GM19238 (cell line): ENCODE measurements at regions not wholly inside any gene's neighbourhood (a gene's known extent, or its start where the extent isn't known, plus 50 kb on each side); places are given as distances from the start of the nearest gene placed in this dataset.
"Not testable (repeated sequence)": the region's sequence is repeated elsewhere in the genome, so short reads cannot be mapped to it uniquely, and the experiment has no call there.

Experiments used
- DNase-seq: peaks from one replicate; pipeline ENCODE4 v3.0.0; 2011; ENCODE audit warnings: low spot score; ENCODE audit not compliant: insufficient read length

- DNase-seq, result no peak
Measured at GRCh38 chr12:131473261-131473660, 237.6 kb upstream of the SFSWAP start.

DNA sequence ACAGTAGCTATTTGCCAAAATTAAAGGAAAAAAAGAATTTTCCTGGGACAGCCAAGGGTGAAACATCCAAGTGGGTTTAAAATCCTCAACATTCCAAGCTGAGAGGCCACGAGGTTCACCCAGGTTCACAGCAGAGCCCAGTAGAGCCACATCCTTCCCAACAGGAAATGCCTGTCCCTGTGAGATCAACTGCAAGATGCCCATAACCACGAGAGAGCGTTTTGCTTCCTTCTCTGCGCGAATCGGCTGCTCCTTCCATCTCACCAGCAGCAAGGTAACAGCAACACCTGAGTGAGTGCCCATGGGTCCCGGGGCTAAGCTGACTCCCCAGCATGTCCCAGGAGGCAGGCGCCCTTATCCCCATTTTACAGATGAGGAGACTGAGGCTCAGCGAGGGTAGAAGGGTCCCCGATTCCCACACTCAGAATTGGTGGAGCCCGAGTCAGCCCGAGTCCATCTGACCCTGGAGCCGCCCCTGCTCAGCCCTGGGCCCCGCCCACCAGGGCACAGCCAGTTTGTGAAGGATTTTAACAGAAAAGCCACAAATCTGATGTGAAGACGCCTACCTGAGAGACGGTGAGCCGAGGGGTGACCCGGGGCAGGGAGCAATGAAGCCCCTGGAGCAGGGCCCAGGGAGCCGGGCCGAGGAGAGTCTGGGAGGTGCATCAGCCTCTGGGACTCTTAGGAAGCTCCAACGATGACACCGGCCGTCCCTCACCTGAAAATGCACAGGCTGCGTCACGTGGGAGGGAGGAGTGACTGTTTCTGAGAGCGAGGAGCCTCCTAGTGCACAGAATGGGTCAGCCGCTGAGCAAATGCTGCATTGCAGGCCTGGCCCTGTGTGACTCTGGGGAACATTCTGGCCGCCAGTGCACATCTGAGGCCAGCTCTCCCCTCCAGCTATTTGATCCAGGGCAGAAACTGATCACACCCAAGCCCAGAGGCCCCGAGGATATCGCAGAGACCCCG is 236.9 kb upstream of the SFSWAP start:
- no peak for DNase-seq

GRCh38 chr12:131475012-131475411 is 235.9 kb upstream of the SFSWAP start:
- not testable (repeated sequence) for DNase-seq

DNA sequence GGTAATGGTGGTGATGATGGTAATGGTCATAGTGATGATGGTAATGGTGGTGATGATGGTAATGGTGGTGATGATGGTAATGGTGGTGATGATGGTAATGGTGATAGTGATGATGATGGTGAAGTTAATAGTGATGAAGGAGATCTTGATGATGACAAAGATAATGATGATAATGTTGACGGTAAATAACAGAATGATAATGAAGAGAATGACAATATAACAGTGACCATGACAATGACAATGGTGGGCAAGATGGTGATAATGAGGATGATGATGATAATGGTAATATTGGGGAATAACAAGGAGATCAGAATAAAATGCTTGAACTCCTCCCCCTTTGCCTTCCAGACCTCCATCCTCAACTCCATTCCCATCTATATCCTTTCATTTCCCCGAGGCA is 233.3 kb upstream of the SFSWAP start:
- DNase-seq, result no peak

DNA sequence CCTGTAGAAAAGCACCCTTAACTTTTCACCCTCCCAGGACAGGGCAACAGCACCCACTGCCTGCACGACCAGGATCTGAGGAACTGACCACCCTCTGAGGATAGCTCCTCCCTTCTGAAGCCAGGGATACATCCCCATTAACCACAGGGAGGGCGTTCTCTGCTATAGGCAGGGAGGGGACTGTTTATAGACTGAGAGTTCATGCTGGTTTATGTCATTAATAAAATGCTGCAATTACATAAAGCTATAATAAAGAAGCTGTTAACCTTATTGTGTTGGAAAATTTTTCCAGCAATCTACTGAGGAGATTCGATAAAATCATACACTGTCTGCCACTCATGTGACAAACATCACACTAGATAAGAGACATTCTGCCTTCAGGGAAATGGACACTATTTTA is 232.4 kb upstream of the SFSWAP start:
- DNase-seq, result no peak

GRCh38 chr12:131482199-131482598 is 228.7 kb upstream of the SFSWAP start:
- DNase-seq, result no peak

DNA sequence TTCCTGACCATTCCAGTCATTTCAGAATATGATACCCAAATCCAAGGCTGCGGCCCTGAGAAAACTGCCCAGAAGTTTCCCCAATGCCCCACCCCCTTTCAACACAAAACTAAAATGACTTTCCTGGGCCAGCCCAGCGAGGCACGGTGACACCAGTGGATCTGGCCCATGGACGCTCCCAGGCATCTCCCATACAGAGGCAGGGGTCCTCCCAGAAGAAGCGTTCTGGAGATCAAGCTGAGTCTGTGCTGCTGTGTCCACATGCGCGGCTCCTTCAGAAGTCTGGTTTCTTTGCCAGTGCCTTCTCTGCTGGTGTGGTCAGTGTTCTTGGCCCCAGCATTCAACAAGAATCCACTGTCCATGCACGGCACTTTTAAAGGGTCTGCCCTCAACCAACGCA is 228.2 kb upstream of the SFSWAP start:
- no peak for DNase-seq

- no peak for DNase-seq
Measured at GRCh38 chr12:131486451-131487230, 224.2 kb upstream of the SFSWAP start.

DNA sequence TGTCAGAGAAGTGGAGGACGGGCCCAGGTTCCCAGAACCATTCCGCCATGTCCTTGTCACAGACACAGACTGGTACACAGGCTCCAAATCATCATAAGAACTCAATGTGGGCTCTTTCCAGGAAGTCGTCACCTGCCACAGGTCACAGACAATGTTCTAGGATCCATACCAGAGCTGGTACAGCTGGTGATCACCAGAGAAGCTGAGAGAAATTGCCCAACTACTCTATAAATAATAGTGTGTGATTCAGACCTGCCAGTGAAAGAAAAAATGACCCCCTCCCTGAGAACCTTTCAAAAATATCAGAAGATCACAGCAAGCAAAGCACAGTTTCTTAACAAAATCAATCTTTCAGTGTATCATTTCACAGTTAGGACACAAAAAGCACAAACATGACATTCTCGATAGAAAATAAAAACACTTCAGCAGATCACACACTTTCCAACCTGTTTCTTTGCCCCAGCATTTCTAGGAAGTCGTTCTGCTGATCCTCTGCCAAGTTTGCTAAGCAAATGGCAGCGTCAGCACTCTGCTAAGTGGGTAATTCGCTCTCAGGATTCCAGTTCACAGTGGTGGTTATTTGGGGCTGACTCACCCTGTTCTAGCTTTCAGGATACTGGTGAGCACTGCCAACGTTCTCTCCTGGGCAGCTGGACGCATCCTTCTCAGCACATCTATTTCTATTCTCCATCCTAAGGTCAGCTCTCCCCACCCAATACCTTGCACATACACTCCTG is 223.3 kb upstream of the SFSWAP start:
- no peak for DNase-seq

- DNase-seq, result no peak
Measured at GRCh38 chr12:131489718-131490117, 221.2 kb upstream of the SFSWAP start.

DNA sequence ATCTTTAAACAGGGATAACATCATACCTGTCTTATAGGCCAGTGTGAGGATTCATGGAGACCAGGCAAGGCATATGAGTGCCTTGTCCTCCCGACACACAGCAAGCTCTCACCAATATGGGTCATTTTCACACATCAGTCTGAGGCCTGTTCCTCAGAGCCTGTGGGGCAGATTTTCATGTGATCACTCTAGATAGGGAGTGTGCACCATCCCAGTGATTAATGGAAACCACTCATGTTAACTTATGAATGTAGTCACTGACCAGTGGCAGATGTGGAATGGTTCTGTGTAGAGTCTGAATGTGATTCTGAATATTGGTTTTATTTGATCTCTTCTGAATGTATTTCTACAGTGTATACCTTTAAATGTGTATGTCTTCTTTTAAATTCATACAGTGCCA is 219.7 kb upstream of the SFSWAP start:
- no peak for DNase-seq

- no peak for DNase-seq
Measured at GRCh38 chr12:131491916-131492490, 218.9 kb upstream of the SFSWAP start.

- DNase-seq, result no peak
Measured at GRCh38 chr12:131493068-131493826, 217.6 kb upstream of the SFSWAP start.

GRCh38 chr12:131494216-131494615 is 216.7 kb upstream of the SFSWAP start:
- no peak for DNase-seq

DNA sequence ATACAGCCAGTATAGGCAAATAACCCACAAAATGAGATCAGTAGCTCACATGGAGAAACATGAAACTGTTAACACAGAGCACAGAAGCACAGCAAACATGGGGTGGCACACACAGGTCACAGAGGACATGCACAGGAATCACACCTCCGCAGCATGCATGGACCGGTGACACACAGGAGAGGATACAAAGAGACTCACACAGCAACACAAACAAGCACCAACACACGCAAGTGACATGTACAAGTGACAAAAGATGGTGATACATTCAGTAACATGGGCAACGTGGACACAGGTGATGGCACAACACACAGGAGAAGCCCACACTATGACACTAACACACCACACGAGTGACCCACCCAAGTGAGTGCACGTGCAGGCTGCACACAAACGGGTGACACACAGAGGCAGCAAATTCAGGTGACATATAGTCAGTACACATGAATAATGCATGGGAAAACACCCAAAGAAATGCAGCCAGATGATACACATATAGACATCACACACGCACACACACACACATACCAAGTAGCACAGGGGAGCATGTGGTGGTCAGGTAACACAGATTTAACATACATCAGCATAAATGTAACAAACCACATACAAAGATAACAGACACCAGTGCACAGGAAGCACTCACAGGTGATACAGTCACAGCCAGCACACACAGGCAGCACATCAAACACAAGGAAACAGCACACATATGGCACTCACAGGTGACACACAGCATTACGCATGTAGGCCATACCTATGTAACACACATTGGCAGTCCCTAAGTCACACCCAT is 216.0 kb upstream of the SFSWAP start:
- no peak for DNase-seq

DNA sequence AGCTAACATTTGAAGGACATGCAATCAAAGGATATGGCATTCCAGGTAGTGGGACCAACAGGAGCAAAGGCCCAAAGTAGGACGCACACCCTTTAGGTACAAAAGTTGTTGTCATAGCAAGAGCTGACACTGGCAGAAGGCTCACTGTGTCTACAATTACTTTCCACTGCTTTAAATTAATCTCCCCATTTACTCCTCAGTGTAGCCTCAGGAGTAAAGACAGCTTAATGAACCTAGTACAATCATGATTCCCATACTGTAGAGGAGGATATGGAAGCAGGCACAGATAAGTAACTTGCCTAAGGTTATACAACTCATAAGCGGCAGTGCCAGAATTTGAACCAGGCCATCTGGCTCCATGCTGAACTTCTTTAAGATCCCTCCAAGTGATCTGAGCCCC is 212.9 kb upstream of the SFSWAP start:
- no peak for DNase-seq

DNA sequence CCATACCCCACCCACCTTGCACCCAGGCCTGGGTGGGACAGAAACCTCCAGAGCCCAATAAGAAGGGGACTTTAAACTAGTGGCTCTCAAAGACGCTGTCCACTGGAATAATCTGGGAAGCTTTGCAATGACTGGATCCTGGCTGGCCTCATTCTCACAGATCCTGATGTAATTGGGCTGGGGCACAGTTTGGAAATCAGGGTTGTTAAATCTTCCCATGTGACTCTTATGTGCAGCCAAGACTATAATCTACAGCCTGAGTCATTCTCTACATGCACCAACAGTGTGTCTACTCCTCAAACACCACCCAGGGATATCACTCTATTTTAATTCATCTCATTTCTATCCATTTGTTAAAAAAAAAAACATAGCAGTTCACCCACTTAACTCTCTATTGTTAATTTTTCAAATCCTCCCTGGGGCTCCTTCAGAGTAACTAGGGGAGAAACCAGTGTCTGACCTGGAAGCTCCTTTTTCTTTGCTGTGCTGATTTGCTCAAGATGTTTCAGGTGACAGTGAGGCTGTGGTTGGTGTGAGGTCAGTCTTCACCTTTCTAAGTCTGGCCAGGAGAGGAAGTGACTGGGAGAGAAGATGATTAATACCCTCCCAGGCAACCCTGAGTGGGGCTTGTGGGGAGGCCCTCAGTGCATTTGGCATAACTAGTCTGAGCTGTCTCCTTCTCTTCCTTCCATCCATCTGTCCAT is 211.6 kb upstream of the SFSWAP start:
- no peak for DNase-seq

DNA sequence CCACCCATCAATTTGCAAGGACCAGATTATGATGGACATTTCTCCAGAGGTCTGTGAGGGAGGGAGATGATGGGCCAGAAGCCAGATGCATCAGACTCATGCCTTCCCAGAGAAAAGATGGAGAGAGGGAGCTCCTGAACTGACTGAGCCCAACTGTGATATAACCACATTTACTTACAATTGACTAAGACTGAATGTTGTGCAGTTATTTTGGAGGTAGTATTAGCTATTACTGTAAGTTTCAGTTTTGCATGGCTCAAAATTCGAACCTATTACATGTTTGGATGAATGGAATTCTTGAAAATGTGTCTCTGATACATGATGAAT is 211.1 kb upstream of the SFSWAP start:
- no peak for DNase-seq

DNA sequence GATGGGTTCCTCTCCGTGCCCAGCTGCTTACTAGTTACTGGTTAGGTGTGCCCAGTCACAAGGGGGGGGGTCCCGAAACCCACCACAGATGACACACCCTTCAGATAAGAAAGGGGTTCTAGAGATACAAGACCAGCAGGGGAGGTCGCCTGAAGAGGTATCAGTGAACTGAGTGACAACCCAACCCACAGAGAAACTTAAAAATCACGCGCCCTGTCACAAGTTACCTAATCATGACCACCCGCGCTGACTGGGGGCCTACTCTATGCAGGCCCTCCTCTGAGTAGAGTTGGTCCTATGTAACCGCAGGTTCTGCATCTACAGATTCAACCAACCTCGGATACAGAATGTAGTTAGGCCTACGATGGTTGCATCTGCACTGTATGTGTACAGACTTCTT is 210.3 kb upstream of the SFSWAP start:
- DNase-seq, result no peak
